Pulmonary artery endothelial cell (primary cell): ENCODE measurements at regions not wholly inside any gene's neighbourhood (a gene's known extent, or its start where the extent isn't known, plus 50 kb on each side); places are given as distances from the start of the nearest gene placed in this dataset.
"Not testable (repeated sequence)": the region's sequence is repeated elsewhere in the genome, so short reads cannot be mapped to it uniquely, and the experiment has no call there.

Source experiments
- DNase-seq: peaks from one replicate; pipeline ENCODE4 v3.0.0-alpha.2; 2011; ENCODE audit warnings: low read depth, low spot score

DNA sequence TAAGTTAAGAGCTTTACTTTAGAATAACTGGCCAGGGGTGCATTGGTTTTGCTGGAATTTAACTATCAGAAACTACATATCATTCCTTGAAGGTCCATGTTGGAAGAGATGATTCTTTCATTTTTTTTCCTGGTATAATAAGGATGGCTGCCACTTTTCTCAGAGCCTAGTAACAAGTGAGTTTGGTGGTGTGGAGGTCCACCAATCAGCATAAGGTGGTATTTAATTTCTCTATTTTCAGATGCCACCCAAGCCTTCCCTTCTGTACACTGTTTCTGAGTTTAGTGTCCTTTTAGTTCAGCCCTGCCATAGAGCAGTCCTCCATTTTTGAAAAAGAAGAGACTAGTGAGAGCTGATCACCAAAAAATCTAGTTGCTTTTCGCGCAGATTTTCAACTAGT, 386.3 kb downstream of the USP25 start:
- DNase-seq: no peak

DNA sequence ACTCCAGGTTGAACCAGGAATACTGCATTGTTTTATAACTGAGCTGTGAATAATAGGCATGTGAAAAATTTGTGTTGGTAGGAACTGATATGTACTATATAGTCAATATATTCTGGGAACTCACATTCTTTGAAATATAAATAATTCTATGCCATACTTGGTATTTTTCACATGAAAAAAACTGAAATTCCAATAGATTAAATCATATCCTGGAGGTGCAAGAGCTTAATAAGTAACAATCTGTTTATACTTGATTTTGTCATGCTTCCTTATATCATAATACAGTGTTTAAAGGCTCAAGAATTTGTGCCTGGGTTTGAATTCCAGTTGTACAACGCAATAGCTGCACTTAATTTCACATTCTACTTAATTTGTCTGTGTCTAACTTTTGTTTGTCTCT, 387.0 kb downstream of the USP25 start:
- DNase-seq: peak; percentile 79

DNA sequence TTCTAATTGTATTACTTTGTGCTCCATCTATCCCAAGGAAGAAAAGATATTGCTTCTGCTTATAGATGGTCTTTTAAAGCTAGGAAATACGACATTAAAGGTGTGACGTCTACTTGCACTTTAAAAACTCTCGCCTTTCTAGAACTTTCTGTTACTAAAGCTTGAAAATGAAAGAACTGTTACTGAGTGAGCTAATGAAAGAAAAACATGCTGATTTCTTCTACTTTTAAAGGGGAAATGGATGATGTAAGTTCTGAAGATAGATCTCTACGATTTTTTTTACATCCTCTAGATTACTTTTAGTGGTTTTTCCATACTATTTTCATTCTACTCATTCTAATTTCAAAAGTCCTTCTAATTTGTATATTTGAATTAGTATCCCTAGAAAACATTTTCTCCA, 387.5 kb downstream of the USP25 start:
- DNase-seq: no peak

DNA sequence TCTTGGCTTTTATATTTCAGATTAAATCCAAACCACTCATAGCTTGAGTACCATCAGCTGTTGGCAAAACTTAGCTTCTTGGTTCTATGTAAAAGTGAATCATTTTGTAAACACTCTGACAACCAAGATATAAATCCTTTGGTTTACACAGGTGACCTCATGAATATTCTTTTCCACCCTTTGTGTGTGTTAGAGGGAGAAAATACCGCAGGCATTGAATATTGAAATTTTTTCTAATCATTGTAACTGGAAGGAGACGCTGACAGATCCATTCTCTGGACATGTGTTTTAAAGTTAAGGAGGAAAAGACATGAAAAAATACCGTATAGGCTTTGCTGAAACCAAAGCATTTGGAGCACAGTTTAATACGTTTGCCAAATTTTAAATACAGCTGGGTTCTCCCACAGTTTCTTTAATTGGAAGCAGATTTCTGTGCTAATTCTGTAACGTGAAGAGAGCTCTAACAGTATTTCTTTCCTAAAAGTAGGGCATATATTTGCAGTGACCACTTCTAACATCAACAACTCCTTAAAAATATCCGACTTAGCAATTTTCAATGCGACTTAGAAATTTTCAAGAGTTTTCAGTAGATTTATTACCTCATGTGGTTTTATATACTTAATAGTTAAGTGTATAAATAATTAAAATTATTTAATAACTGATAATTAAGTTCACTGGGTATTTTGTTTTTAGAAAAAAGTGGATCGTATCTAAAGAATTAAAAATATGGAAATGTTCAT, 388.2 kb downstream of the USP25 start:
- peak; percentile 74 for DNase-seq

DNA sequence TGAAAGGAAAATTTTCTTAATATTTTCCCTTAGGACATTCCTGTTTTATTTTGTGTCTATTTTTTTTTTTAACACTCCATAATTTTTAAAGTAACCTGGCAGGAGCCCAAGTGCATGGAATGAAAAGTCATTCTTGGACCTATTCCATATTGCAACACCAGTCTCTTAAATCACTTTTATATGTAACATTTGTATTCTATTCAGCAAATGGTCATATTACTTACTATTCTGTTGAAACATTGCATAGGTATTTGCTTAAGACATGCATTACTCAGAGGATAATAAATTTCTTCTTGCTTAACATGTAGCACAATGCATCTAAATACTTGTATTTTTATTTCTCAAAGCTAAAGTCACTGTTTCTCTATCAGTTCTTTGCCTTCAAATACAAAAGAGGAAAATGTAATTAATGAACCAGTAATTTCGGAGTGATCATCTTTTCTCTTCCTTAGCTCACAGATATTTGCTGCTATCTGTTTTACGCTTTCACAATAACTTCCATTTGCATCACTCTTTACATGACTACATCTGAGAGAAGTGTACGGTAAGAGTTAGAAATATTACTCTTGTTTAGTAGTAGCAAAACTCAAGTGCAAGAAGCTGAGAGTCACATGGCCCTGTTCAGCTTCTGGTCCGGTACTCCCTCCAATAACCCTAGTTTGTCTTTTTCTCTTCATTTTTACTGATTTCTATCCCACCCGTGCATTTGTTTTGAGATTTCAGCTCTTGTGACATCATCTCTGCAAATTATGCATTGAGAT, 394.8 kb downstream of the USP25 start:
- peak; percentile 39 for DNase-seq

DNA sequence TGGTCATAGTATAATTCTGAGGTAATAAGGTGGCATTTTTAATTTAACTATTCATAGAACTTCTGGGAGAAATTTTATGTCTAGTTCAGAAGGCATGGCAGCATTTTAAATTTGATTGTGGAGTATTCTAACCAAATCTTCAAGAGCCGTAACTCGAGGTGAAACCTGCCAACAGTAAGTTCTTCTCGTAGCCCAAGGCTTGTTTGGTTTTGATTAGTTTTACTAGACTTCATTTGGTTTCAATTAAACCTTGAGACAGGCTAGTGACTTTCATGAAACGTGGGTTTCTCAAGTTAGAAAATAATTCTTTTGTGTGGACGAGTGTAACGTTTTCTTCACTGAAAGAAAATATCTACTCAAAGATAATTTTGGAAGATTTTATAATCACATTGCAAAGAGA, 395.5 kb downstream of the USP25 start:
- no peak for DNase-seq

DNA sequence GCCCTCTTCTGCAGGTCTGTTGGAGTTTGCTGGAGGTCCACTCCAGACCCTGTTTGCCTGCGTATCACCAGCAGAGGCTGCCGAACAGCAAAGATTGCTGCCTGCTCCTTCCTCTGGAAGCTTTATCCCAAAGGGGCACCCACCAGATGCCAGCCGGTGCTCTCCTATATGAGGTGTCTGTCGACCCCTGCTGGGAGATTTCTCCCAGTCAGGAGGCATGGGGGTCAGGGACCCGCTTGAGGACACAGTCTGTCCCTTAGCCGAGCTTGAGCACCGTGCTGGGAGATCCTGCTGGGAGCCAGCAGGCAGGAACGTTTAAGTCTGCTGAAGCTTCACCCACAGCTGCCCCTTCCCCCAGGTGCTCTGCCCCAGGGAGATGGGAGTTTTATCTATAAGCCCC, 402.7 kb downstream of the USP25 start:
- not testable (repeated sequence) for DNase-seq

DNA sequence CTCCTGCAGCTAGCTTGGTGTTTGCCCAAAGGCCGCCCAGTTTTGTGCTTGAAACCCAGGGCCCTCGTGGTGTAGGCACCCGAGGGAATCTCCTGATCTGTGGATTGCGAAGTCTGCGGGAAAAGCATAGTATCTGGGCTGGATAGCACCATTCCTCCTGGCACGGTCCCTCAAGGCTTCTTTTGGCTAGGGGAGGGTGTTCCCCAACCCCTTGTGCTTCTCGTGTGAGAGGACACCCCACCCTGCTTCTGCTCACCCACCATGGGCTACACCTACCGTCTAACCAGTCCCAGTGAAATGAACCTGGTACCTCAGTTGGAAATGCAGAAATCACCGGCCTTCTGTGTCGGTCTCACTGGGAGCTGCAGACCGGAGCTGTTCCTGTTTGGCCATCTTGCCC, 403.5 kb downstream of the USP25 start:
- DNase-seq: no peak

DNA sequence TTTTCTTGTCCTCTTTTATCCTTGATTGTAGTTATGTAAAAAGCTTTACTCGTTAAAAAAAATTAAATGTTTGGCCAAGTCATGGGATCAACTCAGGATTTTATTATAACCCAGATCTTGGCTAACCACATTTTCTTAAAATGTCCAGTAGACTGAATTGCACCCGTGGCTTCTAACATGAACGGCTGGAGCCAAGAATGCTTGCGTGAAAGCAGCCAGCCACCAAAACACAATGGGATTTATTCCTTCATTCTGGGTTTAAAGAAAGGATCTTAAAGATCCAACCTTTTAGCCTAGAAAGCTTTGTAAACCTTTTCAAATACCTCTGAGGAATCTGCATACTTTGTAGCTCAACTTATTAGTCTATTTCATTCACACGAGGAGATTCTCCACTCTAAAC, 404.4 kb downstream of the USP25 start:
- no peak for DNase-seq

DNA sequence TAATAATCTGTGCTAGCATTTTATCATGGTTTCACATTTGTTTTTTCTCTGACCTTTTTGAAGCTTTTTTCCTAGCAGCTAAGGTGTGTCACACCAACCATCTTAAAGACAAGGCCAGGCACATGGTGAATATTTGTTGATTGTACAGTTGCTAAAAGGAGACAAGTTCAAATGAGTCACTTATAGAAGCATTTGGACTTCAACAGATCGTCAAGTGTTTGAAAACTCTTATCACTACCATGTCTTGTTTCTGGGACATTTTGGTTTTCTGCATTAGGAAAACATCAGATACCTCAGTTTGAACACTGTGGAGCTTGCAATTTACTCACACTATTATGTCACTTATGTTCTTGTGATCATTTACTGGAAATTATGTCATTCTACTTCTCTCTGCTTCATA, 407.3 kb downstream of the USP25 start:
- DNase-seq: no peak

DNA sequence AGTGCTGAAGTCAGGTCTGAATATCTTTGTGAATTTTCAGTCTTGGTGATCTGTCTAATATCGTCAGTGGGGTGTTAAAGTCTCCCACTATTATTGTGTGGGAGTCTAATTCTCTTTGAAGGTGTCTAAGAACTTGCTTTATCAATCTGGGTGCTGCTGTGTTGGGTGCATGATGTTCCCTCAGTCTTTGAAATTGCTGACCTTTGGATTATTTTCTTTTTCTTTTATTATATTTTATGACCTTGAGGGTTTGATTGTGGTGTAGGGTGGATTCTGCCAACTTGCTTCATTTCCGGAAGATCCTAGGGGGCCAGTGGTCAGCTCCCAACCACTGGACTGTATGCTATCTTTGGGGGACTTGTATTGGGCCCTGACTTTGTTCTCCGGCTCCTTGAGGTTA, 415.3 kb downstream of the USP25 start:
- no peak for DNase-seq

DNA sequence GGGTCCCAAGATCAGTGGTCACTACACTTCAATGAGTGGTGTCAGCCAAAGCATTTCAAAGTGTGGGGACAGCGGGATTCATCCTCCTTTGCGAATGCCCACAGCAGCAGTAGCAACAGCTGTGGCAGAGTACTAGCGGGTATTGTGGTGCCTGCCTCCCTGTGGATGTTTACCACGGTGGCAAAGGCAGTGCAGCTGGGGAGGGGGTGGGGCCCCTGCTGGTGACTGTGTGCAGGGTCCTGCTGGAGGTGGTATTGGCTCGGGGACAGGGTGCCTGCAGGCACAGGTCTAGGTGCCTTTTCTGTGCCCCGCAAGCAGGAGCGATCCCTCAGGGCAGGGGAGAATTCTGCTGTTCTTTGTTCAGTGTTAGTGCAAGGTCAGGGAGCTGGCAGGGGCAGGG, 415.7 kb downstream of the USP25 start:
- no peak for DNase-seq

DNA sequence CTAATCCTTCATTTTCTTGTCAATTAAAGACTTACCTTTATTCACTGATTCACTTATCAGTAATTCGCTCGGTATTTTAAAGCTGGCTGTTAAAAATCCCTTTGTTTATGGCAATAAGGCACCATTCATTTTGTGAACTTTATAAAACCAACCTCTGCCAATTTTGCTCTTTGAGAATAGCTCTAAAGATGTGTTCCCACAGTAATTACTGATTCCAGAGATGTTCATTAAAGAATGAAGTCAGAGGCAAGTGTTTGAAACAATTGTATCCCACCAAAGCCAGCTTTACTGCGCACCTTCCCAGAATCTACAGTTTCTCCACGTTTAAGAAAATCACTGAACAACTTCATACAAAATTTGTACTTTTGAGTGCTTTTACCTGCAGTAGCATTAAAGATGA, 424.5 kb downstream of the USP25 start:
- no peak for DNase-seq

DNA sequence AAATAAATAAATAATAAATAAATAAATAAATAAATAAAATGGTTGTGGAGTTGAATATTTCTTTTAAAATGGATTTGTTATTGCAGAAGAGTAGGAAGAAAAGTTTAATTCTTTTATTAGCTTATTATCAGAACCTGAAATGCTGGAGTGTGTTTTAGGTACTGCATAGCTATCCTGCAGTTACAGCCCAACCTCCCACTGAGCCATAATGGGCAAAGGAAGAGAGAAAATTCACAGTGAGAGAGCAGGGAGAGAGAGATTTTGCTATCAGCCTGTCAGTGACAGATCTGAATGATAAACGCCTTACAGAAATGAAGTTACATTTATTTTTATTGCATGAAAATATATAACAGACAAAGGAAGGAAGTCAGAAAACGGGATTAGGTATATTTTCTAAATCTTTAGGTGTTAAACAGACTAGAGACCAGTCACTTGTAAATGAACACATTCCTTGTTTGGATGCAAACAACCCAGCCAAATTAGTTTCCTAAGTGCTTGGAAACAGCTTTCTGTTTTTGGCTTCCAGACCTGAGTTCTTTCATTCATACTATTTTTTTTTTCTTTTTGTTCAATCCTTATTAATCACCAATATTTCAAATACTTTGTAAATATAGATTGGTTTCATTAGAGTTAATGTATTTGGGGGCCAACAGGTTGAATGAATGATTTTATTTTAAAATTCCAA, 425.3 kb downstream of the USP25 start:
- DNase-seq: no peak

DNA sequence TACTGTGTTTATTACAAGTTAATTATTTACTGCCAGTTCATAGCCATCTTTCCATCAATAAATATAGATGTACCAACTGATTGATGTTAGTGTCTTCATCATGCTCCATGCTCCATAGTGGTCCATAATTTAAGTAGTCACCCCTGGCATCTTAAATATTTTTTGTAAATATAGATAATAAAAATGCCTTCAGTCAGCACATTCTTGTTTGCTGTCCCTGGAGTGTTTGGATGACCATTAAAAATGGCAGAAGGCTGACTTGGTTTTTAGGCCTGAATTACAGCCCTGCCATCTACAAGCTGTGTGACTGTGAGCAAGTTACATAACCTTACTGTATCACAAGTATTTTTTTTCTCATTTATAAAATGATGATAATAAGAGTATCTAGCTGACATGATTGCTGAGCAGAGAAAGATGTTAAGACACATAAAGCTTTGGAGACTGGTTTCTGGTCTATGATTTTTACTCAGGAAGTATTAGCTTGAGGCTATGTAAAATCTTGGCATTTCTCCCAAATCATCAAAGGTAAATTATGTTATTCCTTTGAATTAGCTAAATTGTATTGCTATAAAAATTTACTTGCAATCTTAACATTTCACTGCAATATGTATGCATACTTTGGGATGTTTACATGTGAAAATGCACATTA, 427.2 kb downstream of the USP25 start:
- no peak for DNase-seq

DNA sequence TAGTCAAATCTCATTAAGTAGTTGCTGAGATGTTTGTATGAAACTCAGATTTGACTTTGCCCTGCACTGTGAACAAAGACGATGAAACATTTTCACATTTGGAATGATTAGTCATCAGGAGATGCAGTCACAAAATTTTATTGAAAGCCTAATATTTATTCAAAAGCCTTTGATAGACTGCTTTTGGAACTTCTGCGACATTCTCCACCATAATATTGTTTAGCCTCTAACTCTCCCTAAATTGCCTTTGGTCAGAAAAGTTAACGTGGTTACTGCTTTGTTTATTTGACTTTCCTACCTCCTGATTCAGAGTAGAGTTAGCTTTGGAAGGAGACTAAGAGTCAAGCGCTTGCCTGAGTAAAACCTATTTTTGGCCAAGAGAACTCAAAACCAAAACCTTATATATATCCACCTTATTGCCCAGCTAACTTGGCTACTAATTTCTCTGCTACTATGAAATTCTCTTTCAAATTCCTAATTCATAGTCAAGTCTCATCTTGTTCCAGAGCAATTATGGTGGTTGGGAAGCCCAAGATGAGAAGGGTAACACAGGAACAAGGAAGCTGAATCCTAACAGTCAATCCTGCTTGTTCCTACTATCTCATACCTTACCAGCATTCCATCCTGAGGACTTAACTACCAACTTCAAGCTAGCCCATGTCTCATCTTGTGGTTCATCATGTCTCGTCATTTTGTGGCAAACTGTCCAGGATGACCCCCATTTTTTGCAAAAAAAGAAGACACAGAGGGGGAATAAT, 429.6 kb downstream of the USP25 start:
- no peak for DNase-seq

DNA sequence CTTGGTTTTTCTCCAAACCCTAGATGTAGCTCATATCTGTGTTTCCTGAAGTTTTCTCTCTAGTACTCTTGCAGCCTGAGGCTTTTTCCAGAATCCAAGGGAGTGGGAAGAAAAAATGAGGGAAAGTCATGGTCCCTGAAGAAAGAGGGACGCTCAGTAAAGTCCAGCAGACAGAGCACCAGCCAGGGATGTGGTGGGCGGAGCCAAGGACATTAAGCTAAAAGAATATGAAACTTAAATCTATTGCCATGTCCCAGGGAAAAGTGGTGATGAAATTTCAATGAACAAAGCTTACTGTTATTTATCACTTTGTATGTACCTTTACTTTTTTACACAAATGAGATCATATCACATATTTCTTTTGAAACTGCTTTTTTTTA, 430.2 kb downstream of the USP25 start:
- no peak for DNase-seq

DNA sequence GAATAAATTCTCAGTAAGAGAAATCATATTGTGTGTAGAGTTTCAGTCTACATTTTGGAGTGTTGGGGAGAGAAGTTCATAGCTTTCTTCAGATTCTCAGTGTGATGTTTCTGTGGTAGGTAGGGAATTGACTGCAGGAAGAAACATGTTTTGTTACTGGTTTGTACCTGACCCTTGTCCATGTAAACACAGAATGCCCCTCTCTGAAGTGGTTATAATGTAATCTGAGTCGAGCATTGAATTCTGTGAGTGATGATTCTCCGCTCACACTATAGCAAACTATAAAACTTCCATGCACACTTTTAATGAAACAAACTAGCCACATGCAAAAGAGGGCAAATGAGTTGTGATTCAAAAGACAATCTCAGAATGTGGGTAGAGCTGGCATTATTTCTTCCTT, 433.2 kb downstream of the USP25 start:
- no peak for DNase-seq

DNA sequence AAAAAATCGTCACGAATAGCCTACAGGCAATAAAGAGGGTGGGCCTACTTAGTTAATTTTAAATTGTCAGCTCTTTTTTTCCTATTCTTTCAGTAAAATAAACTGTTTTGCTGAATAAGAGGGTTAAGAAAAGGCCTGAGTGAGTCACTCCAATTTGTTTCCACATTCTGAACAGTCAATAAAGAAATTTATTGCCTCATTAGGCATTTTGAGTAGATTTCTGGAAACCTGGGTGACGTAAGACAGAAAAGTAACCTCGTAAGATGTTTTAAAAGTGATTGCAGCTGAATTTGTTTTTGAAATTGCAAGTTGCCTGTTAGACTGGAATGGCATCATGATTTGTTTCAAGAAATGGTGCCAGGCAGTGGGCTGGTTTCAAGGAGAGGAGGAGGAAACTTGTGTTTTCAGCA, 439.3 kb downstream of the USP25 start:
- DNase-seq: no peak

DNA sequence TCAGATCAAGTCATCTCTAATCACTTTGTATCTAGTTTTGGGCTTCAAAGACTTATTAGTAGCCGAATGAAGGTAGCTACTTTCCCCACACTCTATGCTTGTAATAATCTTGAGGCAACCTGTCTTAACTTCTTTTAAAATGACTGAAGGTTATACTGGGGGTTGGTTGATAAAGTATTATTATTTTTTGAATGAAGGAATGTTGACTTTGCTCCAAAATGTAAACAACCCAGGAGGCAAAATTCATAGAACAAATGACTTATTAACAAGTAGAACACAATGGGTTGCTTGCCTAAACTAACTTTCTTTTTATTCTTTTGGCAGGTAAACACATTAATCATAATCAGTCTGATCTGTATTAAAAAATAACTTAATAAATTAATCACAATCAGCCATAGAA, 440.0 kb downstream of the USP25 start:
- no peak for DNase-seq

DNA sequence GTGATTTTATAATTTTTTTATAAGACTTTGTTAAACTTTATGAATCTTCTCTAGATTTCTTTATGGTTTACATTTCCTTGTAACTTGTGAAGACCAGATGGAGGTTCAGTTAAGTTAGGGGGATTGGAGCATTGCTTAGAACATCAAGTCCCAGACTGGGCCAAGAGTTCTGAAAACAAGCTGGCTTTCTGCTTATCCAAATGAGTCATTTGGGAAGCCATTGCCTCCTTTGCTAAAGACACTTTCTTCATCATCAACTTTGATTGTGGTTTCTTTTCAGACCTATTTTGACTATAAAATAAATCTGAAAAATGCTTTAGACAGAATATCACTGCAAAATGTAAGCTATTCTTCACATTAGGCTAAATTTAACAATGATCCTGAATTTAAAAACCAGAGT, 446.8 kb downstream of the USP25 start:
- no peak for DNase-seq
